ENCODE measurements at regions not wholly inside any gene's neighbourhood (a gene's known extent, or its start where the extent isn't known, plus 50 kb on each side); places are given as distances from the start of the nearest gene placed in this dataset.

DNA sequence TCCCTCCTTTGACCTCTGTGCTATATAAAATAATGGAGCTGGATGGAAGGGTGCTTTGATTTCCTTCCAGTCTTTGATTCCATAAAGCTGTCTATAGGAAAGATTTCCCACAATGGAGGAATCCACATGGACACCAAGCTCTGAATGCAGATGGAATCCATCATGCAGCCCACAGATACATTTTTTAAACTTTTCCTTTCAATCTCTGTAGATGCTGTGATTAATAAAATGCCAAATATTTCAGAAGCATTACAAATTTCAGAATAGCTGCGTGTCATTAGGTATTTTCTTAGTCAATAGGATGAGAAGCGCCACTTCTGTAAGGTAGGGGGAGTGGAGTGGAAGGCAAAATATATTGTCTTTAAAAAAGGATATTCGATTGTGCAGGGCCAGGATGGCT is 489.0 kb downstream of the NTRK3 start:
- TF ChIP-seq, protein P1, sequence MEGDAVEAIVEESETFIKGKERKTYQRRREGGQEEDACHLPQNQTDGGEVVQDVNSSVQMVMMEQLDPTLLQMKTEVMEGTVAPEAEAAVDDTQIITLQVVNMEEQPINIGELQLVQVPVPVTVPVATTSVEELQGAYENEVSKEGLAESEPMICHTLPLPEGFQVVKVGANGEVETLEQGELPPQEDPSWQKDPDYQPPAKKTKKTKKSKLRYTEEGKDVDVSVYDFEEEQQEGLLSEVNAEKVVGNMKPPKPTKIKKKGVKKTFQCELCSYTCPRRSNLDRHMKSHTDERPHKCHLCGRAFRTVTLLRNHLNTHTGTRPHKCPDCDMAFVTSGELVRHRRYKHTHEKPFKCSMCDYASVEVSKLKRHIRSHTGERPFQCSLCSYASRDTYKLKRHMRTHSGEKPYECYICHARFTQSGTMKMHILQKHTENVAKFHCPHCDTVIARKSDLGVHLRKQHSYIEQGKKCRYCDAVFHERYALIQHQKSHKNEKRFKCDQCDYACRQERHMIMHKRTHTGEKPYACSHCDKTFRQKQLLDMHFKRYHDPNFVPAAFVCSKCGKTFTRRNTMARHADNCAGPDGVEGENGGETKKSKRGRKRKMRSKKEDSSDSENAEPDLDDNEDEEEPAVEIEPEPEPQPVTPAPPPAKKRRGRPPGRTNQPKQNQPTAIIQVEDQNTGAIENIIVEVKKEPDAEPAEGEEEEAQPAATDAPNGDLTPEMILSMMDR (conservative IDR thresholded peaks at IDR 0.05 in 1 of 2, IDR thresholded peaks at IDR 0.05 in 1 of 2; ENCODE audit: low read depth in 1 of 2, low read length in 2 of 2): no peak
- no peak for TF ChIP-seq EZH2 (IDR thresholded peaks at IDR 0.05; ENCODE audit: low read length, missing control alignments)
